Neural progenitor cell (in vitro differentiated cells): ENCODE measurements at regions not wholly inside any gene's neighbourhood (a gene's known extent, or its start where the extent isn't known, plus 50 kb on each side); places are given as distances from the start of the nearest gene placed in this dataset.

ENCODE experiments used
- DNase-seq: peaks from one replicate; pipeline ENCODE4 v3.0.0-alpha.2; 2016; ENCODE audit warnings: low spot score
- H2AFZ ChIP-seq: fragments of 200-600 bp; sonication (generic); replicated peaks from 2 replicates; pipeline ENCODE4 v1.6.1; 2016; ENCODE audit warnings: antibody characterized with exemption
- H3F3A ChIP-seq: fragments of 200-600 bp; sonication (generic); 2 replicates; pipeline ENCODE4 v1.6.1; 2016; ENCODE audit warnings: antibody characterized with exemption, low read depth
- H3K27ac ChIP-seq: fragments of 200-600 bp; sonication (generic); 2 replicates; pipeline ENCODE4 v1.5.1; 2016; ENCODE audit warnings: mild to moderate bottlenecking
- H3K27me3 ChIP-seq: fragments of 200-600 bp; sonication (generic); 2 replicates; pipeline ENCODE4 v1.6.1; 2016; ENCODE audit warnings: mild to moderate bottlenecking, moderate library complexity
- H3K36me3 ChIP-seq: fragments of 200-600 bp; sonication (generic); 2 replicates; pipeline ENCODE4 v1.5.1; 2016
- H3K4me1 ChIP-seq: fragments of 200-600 bp; sonication (generic); 2 replicates; pipeline ENCODE4 v1.6.1; 2016; ENCODE audit warnings: mixed run types
- H3K4me2 ChIP-seq: fragments of 200-600 bp; sonication (generic); 2 replicates; pipeline ENCODE4 v1.6.1; 2016
- H3K4me3 ChIP-seq: fragments of 200-600 bp; sonication (generic); 2 replicates; pipeline ENCODE4 v1.5.1; 2016
- H3K79me2 ChIP-seq: fragments of 200-600 bp; sonication (generic); 2 replicates; pipeline ENCODE4 v1.6.1; 2016; ENCODE audit warnings: low read depth
- H3K9ac ChIP-seq: fragments of 200-600 bp; sonication (generic); 2 replicates; pipeline ENCODE4 v1.6.1; 2016
- H3K9me3 ChIP-seq: fragments of 200-600 bp; sonication (generic); 2 replicates; pipeline ENCODE4 v1.5.1; 2016; ENCODE audit warnings: low read depth
- H4K20me1 ChIP-seq: fragments of 200-600 bp; sonication (generic); 2 replicates; pipeline ENCODE4 v1.6.1; 2016; ENCODE audit warnings: low read depth
- H3K27ac Mint-ChIP-seq: 3 replicates; pipeline ENCODE4 v1.8.0; 2021; ENCODE audit warnings: mixed read lengths
- H3K27me3 Mint-ChIP-seq: 2 replicates; pipeline ENCODE4 v1.8.0; 2022; ENCODE audit warnings: low read depth, mild to moderate bottlenecking, inconsistent platforms, moderate library complexity, mixed read lengths; ENCODE audit not compliant: insufficient read depth
- H3K36me3 Mint-ChIP-seq: 3 replicates; pipeline ENCODE4 v1.8.0; 2021; ENCODE audit warnings: mixed read lengths
- H3K4me1 Mint-ChIP-seq: 3 replicates; pipeline ENCODE4 v1.8.0; 2021; ENCODE audit warnings: mixed read lengths
- H3K4me3 Mint-ChIP-seq: 3 replicates; pipeline ENCODE4 v1.8.0; 2021; ENCODE audit warnings: mild to moderate bottlenecking, moderate library complexity, mixed read lengths
- H3K9me3 Mint-ChIP-seq: 3 replicates; pipeline ENCODE4 v1.8.0; 2020; ENCODE audit warnings: mixed read lengths
- CTCF ChIP-seq: fragments of 200-600 bp; sonication (generic); IDR thresholded peaks from 2 replicates; pipeline ENCODE4 v1.5.1; 2017; ENCODE audit warnings: antibody characterized with exemption, mild to moderate bottlenecking
- EZH2 ChIP-seq: fragments of 200-600 bp; sonication (generic); IDR thresholded peaks from 2 replicates; pipeline ENCODE4 v1.6.1; 2017; ENCODE audit warnings: antibody characterized with exemption, mild to moderate bottlenecking, moderate library complexity
- EZH2phosphoT487 ChIP-seq: fragments of 200-600 bp; sonication (generic); IDR thresholded peaks from 2 replicates; pipeline ENCODE4 v1.6.1; 2017; ENCODE audit warnings: antibody characterized with exemption

GRCh38 chr5:3194684-3195083, 400.9 kb upstream of the IRX1 start:
- H2AFZ ChIP-seq = no peak overlapping the region
- H3K27ac Mint-ChIP-seq = no peak overlapping the region
- no peaks in the 10 kb centered on the region for H3K36me3 Mint-ChIP-seq
- no peaks in the 10 kb centered on the region for H3K36me3 ChIP-seq
- H3K4me1 Mint-ChIP-seq = peaks cover 78% of the 10 kb centered on the region
- peaks cover 27% of the 10 kb centered on the region for H3F3A ChIP-seq
- TF ChIP-seq CTCF (no peak), EZH2 (no peak), EZH2phosphoT487 (no peak)
- H3K79me2 ChIP-seq = no peaks in the 10 kb centered on the region
- H3K9me3 Mint-ChIP-seq = no peaks in the 10 kb centered on the region
- H3K9ac ChIP-seq = no peak overlapping the region
- peaks cover 46% of the 10 kb centered on the region for H3K4me1 ChIP-seq
- peak overlapping the region; percentile 3 for H3K4me2 ChIP-seq
- no peak overlapping the region for H3K4me3 Mint-ChIP-seq
- DNase-seq = peak; percentile 69
- no peak overlapping the region for H3K4me3 ChIP-seq
- H4K20me1 ChIP-seq = peaks cover 19% of the 10 kb centered on the region
- H3K27me3 Mint-ChIP-seq = peaks cover 11% of the 10 kb centered on the region
- no peaks in the 10 kb centered on the region for H3K9me3 ChIP-seq
- H3K27ac ChIP-seq = no peak overlapping the region
- peaks cover 35% of the 10 kb centered on the region for H3K27me3 ChIP-seq

GRCh38 chr5:3194271-3194670, 401.4 kb upstream of the IRX1 start:
- H3K9me3 Mint-ChIP-seq = no peaks in the 10 kb centered on the region
- no peak for DNase-seq
- peaks cover 46% of the 10 kb centered on the region for H3K4me1 ChIP-seq
- peak overlapping the region; percentile 3 for H3K4me2 ChIP-seq
- H3K4me3 Mint-ChIP-seq = no peak overlapping the region
- H3K36me3 Mint-ChIP-seq = no peaks in the 10 kb centered on the region
- H2AFZ ChIP-seq = no peak overlapping the region
- H3K79me2 ChIP-seq = no peaks in the 10 kb centered on the region
- peaks cover 27% of the 10 kb centered on the region for H3F3A ChIP-seq
- no peaks in the 10 kb centered on the region for H3K9me3 ChIP-seq
- peaks cover 76% of the 10 kb centered on the region for H3K4me1 Mint-ChIP-seq
- no peak overlapping the region for H3K9ac ChIP-seq
- H4K20me1 ChIP-seq = peaks cover 19% of the 10 kb centered on the region
- no peak overlapping the region for H3K27ac ChIP-seq
- H3K4me3 ChIP-seq = no peak overlapping the region
- no peaks in the 10 kb centered on the region for H3K36me3 ChIP-seq
- H3K27me3 Mint-ChIP-seq = peaks cover 9% of the 10 kb centered on the region
- no peak for TF ChIP-seq EZH2phosphoT487
- TF ChIP-seq EZH2 = no peak
- TF ChIP-seq CTCF = no peak
- no peak overlapping the region for H3K27ac Mint-ChIP-seq
- peaks cover 31% of the 10 kb centered on the region for H3K27me3 ChIP-seq

- H3K27ac Mint-ChIP-seq = no peak overlapping the region
- Histone ChIP-seq H3K9me3 (no peaks in the 10 kb centered on the region), H3K4me2 (no peak overlapping the region), H3K27ac (no peak overlapping the region), H2AFZ (no peak overlapping the region), H4K20me1 (peaks cover 12% of the 10 kb centered on the region), H3K36me3 (no peaks in the 10 kb centered on the region), H3K79me2 (no peaks in the 10 kb centered on the region), H3K4me3 (no peak overlapping the region), H3K9ac (no peak overlapping the region), H3K4me1 (peaks cover 36% of the 10 kb centered on the region), H3F3A (peaks cover 18% of the 10 kb centered on the region), H3K27me3 (peaks cover 4% of the 10 kb centered on the region)
- no peaks in the 10 kb centered on the region for H3K36me3 Mint-ChIP-seq
- DNase-seq = no peak
- no peak overlapping the region for H3K4me3 Mint-ChIP-seq
- H3K27me3 Mint-ChIP-seq = peaks cover 7% of the 10 kb centered on the region
- H3K9me3 Mint-ChIP-seq = no peaks in the 10 kb centered on the region
- TF ChIP-seq EZH2phosphoT487 = no peak
- TF ChIP-seq EZH2 = no peak
- TF ChIP-seq CTCF = no peak
- H3K4me1 Mint-ChIP-seq = peaks cover 67% of the 10 kb centered on the region
These were observed 404.0 kb upstream of the IRX1 start for GRCh38 chr5:3191585-3191984.
